SU-DHL-6 (cell line): ENCODE measurements at regions not wholly inside any gene's neighbourhood (a gene's known extent, or its start where the extent isn't known, plus 50 kb on each side); places are given as distances from the start of the nearest gene placed in this dataset.

ENCODE experiments used
- CTCF ChIP-seq: fragments of 200-600 bp; sonication (generic); IDR thresholded peaks from one replicate; pipeline ENCODE4 v1.5.1; 2017; ENCODE audit warnings: antibody characterized with exemption, mild to moderate bottlenecking, low read length, moderate library complexity; ENCODE audit not compliant: insufficient read depth, poor library complexity, severe bottlenecking
- EZH2phosphoT487 ChIP-seq: fragments of 200-600 bp; sonication (generic), shearing (Covaris generic); conservative IDR thresholded peaks from 2 replicates; pipeline ENCODE4 v1.6.1; 2018; ENCODE audit warnings: mild to moderate bottlenecking, antibody characterized with exemption, low read length, moderate library complexity, mixed read lengths

- TF ChIP-seq CTCF (no peak), EZH2phosphoT487 (no peak)
Measured at GRCh38 chr3:20890111-20890519, 704.1 kb upstream of the SGO1 start.
